ENCODE measurements at regions not wholly inside any gene's neighbourhood (a gene's known extent, or its start where the extent isn't known, plus 50 kb on each side); places are given as distances from the start of the nearest gene placed in this dataset.
"Not testable (repeated sequence)": the region's sequence is repeated elsewhere in the genome, so short reads cannot be mapped to it uniquely, and the experiment has no call there.

GRCh38 chr1:147051136-147051535 lies 113.0 kb downstream of the NBPF12 start:
- no peak for TF ChIP-seq SP1 (IDR thresholded peaks at IDR 0.05)
- no peak for TF ChIP-seq CTBP1 (IDR thresholded peaks at IDR 0.05; ENCODE audit: borderline replicate concordance)
- TF ChIP-seq NFRKB (IDR thresholded peaks at IDR 0.05), result no peak
- TF ChIP-seq FOXA1 (IDR thresholded peaks at IDR 0.05), result no peak
- ChIA-PET CTCF (no interaction called here), POLR2A (no interaction called here)
- DNase-seq (ENCODE audit: extremely low spot score), result no peak

DNA sequence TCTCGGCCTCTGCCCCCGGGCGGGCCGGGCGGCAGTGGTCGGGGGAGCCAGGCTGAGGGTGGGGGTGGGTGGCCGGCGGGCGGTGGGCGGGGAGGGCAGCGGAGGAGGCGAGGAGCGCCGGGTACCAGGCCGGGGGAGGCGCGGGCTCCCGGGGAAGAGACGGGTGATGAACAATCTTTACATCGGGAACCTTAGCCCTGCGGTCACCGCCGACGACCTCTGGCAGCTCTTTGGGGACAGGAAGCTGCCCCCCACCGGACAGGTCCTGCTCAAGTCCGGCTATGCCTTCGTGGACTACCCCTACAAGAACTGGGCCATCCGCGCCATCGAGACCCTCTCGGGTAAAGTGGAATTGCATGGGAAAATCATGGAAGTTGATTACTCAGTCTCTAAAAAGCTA lies 112.5 kb downstream of the NBPF12 start:
- no peak for DNase-seq (ENCODE audit: extremely low spot score)
- CTCF ChIA-PET, result no interaction called here
- POLR2A ChIA-PET, result no interaction called here
- TF ChIP-seq SUZ12 (IDR thresholded peaks at IDR 0.05) (no peak), LEF1 (IDR thresholded peaks at IDR 0.05; ENCODE audit: borderline replicate concordance) (no peak), TARDBP (IDR thresholded peaks at IDR 0.05) (no peak), NFRKB (IDR thresholded peaks at IDR 0.05) (no peak), L3MBTL2 (conservative IDR thresholded peaks at IDR 0.05) (no peak), ZNF384 (IDR thresholded peaks at IDR 0.05) (no peak), HDGF (IDR thresholded peaks at IDR 0.05; ENCODE audit: borderline replicate concordance) (no peak), FOXA1 (IDR thresholded peaks at IDR 0.05) (no peak), CTBP1 (IDR thresholded peaks at IDR 0.05; ENCODE audit: borderline replicate concordance) (no peak)

- DNase-seq (ENCODE audit: extremely low spot score); POLR2A ChIA-PET; CTCF ChIA-PET: not testable (repeated sequence)
These were observed 108.8 kb downstream of the NBPF12 start for GRCh38 chr1:147046863-147047394.

DNA sequence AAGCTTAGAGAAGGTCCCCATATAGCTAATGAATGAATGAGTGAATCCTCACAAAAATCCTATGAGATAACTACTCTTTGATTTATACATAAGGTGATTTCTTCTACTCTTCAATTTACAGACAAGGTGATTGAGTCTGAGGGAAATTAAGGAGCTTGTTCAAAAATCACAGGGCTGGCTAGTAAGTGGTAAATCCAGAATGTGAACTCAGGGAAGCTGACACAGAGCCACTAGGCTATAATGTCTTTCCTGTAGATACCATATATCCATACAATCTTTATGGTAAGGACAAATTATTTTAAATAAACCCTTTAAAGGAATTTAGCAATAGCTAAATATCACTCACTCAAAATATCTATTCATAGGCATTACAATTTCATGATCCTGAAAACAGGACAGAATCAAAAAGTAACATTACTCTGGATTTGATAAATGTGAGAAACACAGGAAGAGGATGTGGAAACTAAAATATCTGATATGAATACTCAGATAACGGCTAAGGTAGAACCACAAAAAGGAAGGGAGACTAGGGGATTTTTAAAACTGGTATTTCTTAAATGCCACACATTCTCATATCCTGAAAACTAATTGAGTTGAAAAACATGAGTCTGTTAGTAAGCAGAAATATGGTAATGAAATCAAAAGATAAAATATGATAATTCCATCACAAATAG lies 108.2 kb downstream of the NBPF12 start:
- ChIA-PET POLR2A (no interaction called here), CTCF (no interaction called here)
- TF ChIP-seq BHLHE40 (IDR thresholded peaks at IDR 0.05; ENCODE audit: borderline replicate concordance) (no peak), HDGF (IDR thresholded peaks at IDR 0.05; ENCODE audit: borderline replicate concordance) (no peak), LEF1 (IDR thresholded peaks at IDR 0.05; ENCODE audit: borderline replicate concordance) (no peak), ARNT (IDR thresholded peaks at IDR 0.05) (no peak), NFRKB (IDR thresholded peaks at IDR 0.05) (no peak), SP1 (IDR thresholded peaks at IDR 0.05) (no peak), FOXM1 (IDR thresholded peaks at IDR 0.05; ENCODE audit: borderline replicate concordance) (no peak)
- TF ChIP-seq, protein P1, sequence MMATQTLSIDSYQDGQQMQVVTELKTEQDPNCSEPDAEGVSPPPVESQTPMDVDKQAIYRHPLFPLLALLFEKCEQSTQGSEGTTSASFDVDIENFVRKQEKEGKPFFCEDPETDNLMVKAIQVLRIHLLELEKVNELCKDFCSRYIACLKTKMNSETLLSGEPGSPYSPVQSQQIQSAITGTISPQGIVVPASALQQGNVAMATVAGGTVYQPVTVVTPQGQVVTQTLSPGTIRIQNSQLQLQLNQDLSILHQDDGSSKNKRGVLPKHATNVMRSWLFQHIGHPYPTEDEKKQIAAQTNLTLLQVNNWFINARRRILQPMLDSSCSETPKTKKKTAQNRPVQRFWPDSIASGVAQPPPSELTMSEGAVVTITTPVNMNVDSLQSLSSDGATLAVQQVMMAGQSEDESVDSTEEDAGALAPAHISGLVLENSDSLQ (IDR thresholded peaks at IDR 0.05), result no peak
- no peak for DNase-seq (ENCODE audit: extremely low spot score)
